ENCODE measurements at regions not wholly inside any gene's neighbourhood (a gene's known extent, or its start where the extent isn't known, plus 50 kb on each side); places are given as distances from the start of the nearest gene placed in this dataset.

DNA sequence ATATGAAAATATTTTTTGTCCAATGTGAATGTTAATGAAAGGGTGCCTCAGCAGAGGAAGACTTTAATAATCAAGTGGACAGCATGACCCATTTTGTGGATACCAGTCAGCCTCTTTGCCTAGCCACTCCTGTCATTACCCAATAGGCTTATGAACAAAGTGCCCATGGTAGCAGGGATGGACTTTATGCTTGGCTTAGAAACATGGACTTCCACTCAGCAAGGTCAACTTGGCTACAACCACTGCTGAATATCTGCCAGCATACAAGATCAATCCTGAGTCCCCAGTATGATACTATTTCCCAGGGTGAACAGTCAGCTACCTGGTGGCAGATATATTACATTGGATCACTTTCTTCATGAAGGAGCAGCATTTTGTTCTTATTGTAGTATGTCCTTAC is 56.7 kb upstream of the NXF3 start:
- no peak for DNase-seq (ENCODE audit: low spot score in 2 of 2)
- TF ChIP-seq POLR2A (IDR thresholded peaks at IDR 0.05) (no peak), EP300 (IDR thresholded peaks at IDR 0.05) (no peak)
- TF ChIP-seq, protein P1, sequence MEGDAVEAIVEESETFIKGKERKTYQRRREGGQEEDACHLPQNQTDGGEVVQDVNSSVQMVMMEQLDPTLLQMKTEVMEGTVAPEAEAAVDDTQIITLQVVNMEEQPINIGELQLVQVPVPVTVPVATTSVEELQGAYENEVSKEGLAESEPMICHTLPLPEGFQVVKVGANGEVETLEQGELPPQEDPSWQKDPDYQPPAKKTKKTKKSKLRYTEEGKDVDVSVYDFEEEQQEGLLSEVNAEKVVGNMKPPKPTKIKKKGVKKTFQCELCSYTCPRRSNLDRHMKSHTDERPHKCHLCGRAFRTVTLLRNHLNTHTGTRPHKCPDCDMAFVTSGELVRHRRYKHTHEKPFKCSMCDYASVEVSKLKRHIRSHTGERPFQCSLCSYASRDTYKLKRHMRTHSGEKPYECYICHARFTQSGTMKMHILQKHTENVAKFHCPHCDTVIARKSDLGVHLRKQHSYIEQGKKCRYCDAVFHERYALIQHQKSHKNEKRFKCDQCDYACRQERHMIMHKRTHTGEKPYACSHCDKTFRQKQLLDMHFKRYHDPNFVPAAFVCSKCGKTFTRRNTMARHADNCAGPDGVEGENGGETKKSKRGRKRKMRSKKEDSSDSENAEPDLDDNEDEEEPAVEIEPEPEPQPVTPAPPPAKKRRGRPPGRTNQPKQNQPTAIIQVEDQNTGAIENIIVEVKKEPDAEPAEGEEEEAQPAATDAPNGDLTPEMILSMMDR (IDR thresholded peaks at IDR 0.05), result no peak
- no peaks in the 10 kb centered on the region for H3K36me3 ChIP-seq
- H3K27me3 ChIP-seq, result peaks cover 0 to 2% of the 10 kb centered on the region in 2 donors
- H3K4me1 ChIP-seq, result peaks cover 0 to 5% (median 2%) of the 10 kb centered on the region in 4 donors
- no peak overlapping the region for H3K27ac ChIP-seq
- H3K9me3 ChIP-seq, result no peaks in the 10 kb centered on the region
- no peak overlapping the region for H3K4me3 ChIP-seq

DNA sequence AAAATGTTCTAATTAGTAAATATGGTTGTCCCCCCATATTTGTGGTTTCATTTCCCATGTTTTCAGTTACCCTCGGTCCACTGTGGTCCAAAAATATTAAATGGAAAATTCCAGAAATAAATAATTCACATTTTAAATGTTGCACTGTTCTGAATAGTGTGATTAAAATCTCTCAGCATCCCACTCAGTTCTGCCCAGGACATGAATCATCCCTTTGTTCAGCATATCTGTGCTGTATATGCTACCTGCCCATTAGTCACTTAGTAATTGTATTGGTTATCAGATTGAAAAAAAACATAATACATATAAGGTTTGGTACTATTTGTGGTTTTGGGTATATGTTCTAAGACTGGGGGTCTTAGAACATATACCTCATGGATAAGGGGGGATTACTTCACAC is 55.1 kb upstream of the NXF3 start:
- H3K9me3 ChIP-seq, result no peaks in the 10 kb centered on the region
- no peak overlapping the region for H3K4me3 ChIP-seq
- no peaks in the 10 kb centered on the region for H3K27me3 ChIP-seq
- TF ChIP-seq POLR2A (IDR thresholded peaks at IDR 0.05) (no peak), EP300 (IDR thresholded peaks at IDR 0.05) (no peak)
- TF ChIP-seq, protein P1 (IDR thresholded peaks at IDR 0.05), result no peak
- no peak for DNase-seq (ENCODE audit: low spot score in 2 of 2)
- peaks cover 0 to 5% (median 2%) of the 10 kb centered on the region in 4 donors for H3K4me1 ChIP-seq
- no peak overlapping the region for H3K27ac ChIP-seq
- H3K36me3 ChIP-seq, result no peaks in the 10 kb centered on the region
- WGBS, 2 donors, result 53 to 61% methylated on average over 1 of the region's 1 CpG
